GM23248 (cell line): ENCODE measurements at regions not wholly inside any gene's neighbourhood (a gene's known extent, or its start where the extent isn't known, plus 50 kb on each side); places are given as distances from the start of the nearest gene placed in this dataset.
A peak's percentile ranks its signal among the peaks of the same experiment; 100 is the strongest.

Experiments used
- DNase-seq: peaks from one replicate; pipeline ENCODE4 v3.0.0-alpha.2; 2015
- H2AFZ ChIP-seq: fragments of 200-600 bp; sonication (generic); 2 replicates; pipeline ENCODE4 v1.6.1; 2016; ENCODE audit warnings: antibody characterized with exemption
- H3F3A ChIP-seq: fragments of 200-600 bp; sonication (generic); 2 replicates; pipeline ENCODE4 v1.6.1; 2016; ENCODE audit warnings: mild to moderate bottlenecking, antibody characterized with exemption, mixed run types; ENCODE audit not compliant: insufficient read depth
- H3K27ac ChIP-seq: fragments of 200-600 bp; sonication (generic); 2 replicates; pipeline ENCODE4 v1.5.1; 2016; ENCODE audit warnings: mild to moderate bottlenecking
- H3K27me3 ChIP-seq: fragments of 200-600 bp; sonication (generic); replicated peaks from 2 replicates; pipeline ENCODE4 v1.6.1; 2016; ENCODE audit warnings: mild to moderate bottlenecking; ENCODE audit not compliant: insufficient read depth
- H3K36me3 ChIP-seq: fragments of 200-600 bp; sonication (generic); 2 replicates; pipeline ENCODE4 v1.6.1; 2016; ENCODE audit warnings: low read depth, mild to moderate bottlenecking
- H3K4me1 ChIP-seq: fragments of 200-600 bp; sonication (generic); 2 replicates; pipeline ENCODE4 v1.6.1; 2016; ENCODE audit warnings: mild to moderate bottlenecking; ENCODE audit not compliant: insufficient read depth
- H3K4me2 ChIP-seq: fragments of 200-600 bp; sonication (generic); one replicate; pipeline ENCODE4 v1.6.1; 2016; ENCODE audit warnings: mild to moderate bottlenecking; ENCODE audit not compliant: unreplicated experiment
- H3K4me3 ChIP-seq: fragments of 200-600 bp; sonication (generic); 2 replicates; pipeline ENCODE4 v1.5.1; 2016; ENCODE audit warnings: mild to moderate bottlenecking
- H3K79me2 ChIP-seq: fragments of 200-600 bp; sonication (generic); 2 replicates; pipeline ENCODE4 v1.6.1; 2016; ENCODE audit warnings: mild to moderate bottlenecking; ENCODE audit not compliant: insufficient read depth
- H3K9ac ChIP-seq: fragments of 200-600 bp; sonication (generic); 2 replicates; pipeline ENCODE4 v1.6.1; 2016; ENCODE audit warnings: mild to moderate bottlenecking
- H3K9me2 ChIP-seq: fragments of 200-600 bp; sonication (generic); 2 replicates; pipeline ENCODE4 v1.6.1; 2016; ENCODE audit warnings: mixed run types, mild to moderate bottlenecking, moderate library complexity; ENCODE audit not compliant: insufficient read depth
- H3K9me3 ChIP-seq: fragments of 200-600 bp; sonication (generic); one replicate; pipeline ENCODE4 v1.6.1; 2017; ENCODE audit warnings: low read depth
- H4K20me1 ChIP-seq: fragments of 200-600 bp; sonication (generic); 2 replicates; pipeline ENCODE4 v1.6.0; 2016; ENCODE audit not compliant: insufficient read depth
- EZH2 ChIP-seq: fragments of 200-600 bp; sonication (generic); IDR thresholded peaks from 2 replicates; pipeline ENCODE4 v1.6.1; 2018; ENCODE audit warnings: antibody characterized with exemption, mild to moderate bottlenecking; ENCODE audit not compliant: insufficient read depth, poor library complexity, severe bottlenecking
- EZH2phosphoT487 ChIP-seq: fragments of 200-600 bp; sonication (generic); IDR thresholded peaks from 2 replicates; pipeline ENCODE4 v1.6.1; 2018; ENCODE audit warnings: antibody characterized with exemption, moderate library complexity, mild to moderate bottlenecking, low read depth; ENCODE audit not compliant: insufficient read depth
- WGBS, 2 experiments: methylation state at CpG; one replicate each; pipeline ENCODE4 v1.1.6; 2015 to 2017; ENCODE audit warnings: low lambda C conversion rate in 2 of 2, low coverage in 1 of 2; ENCODE audit errors: missing lambda C conversion rate in 2 of 2; 5-methylcytosine and 5-hydroxymethylcytosine counted together
- in situ Hi-C: fragments of 300-500 bp; cut with MboI; formaldehyde crosslinking; loops from 2 replicates; pipeline ENCODE4 v1.15.0; 2020

GRCh38 chr2:118670276-118670675 is 177.2 kb downstream of the EN1 start:
- Histone ChIP-seq H3K27ac (peak overlapping the region; percentile 100), H3F3A (peaks cover 61% of the 10 kb centered on the region), H3K9me2 (no peaks in the 10 kb centered on the region), H4K20me1 (no peaks in the 10 kb centered on the region), H3K4me3 (no peak overlapping the region), H3K9ac (peak overlapping the region; percentile 85; the same call in 1 of the 2 replicates), H3K4me2 (peak overlapping the region; percentile 71), H3K36me3 (no peaks in the 10 kb centered on the region), H3K27me3 (no peaks in the 10 kb centered on the region), H3K9me3 (no peaks in the 10 kb centered on the region), H3K4me1 (peaks cover 56% of the 10 kb centered on the region), H3K79me2 (no peaks in the 10 kb centered on the region), H2AFZ (no peak overlapping the region)
- 31 to 34% methylated on average over 2 of the region's 2 CpGs for WGBS, 2 experiments
- TF ChIP-seq EZH2, result no peak
- TF ChIP-seq EZH2phosphoT487, result no peak
- DNase-seq, result peak; percentile 62
- in situ Hi-C loops, result no loop called here

GRCh38 chr2:118669654-118670053 is 177.8 kb downstream of the EN1 start:
- Histone ChIP-seq H2AFZ (no peak overlapping the region), H3F3A (peaks cover 61% of the 10 kb centered on the region), H3K27me3 (no peaks in the 10 kb centered on the region), H3K4me2 (peak overlapping the region; percentile 71), H3K79me2 (no peaks in the 10 kb centered on the region), H3K36me3 (no peaks in the 10 kb centered on the region), H3K4me3 (peak overlapping the region; percentile 34), H3K4me1 (peaks cover 56% of the 10 kb centered on the region), H3K9ac (peak overlapping the region; percentile 85), H3K9me3 (no peaks in the 10 kb centered on the region), H3K9me2 (no peaks in the 10 kb centered on the region), H3K27ac (peak overlapping the region; percentile 100), H4K20me1 (no peaks in the 10 kb centered on the region)
- in situ Hi-C loops, result loop anchor here (10.0 kb wide), 1 partner anchor 175 kb away; the partner anchor contains the start of gene EN1
- TF ChIP-seq EZH2 (no peak), EZH2phosphoT487 (no peak)
- DNase-seq, result peak; percentile 34

- peak overlapping the region; percentile 85 for H3K9ac ChIP-seq
- in situ Hi-C loops, result loop anchor here (10.0 kb wide), 1 partner anchor 176 kb away; the partner anchor contains the start of gene EN1
- H3K4me1 ChIP-seq, result peaks cover 56% of the 10 kb centered on the region
- H3K4me2 ChIP-seq, result peak overlapping the region; percentile 71
- DNase-seq, result peak; percentile 98
- TF ChIP-seq EZH2phosphoT487 (peak; percentile 95), EZH2 (no peak)
- no peaks in the 10 kb centered on the region for H4K20me1 ChIP-seq
- no peaks in the 10 kb centered on the region for H3K27me3 ChIP-seq
- no peaks in the 10 kb centered on the region for H3K79me2 ChIP-seq
- WGBS, 2 experiments, result 0% methylated on average over 9 of the region's 9 CpGs
- H3K9me2 ChIP-seq, result no peaks in the 10 kb centered on the region
- H2AFZ ChIP-seq, result peak overlapping the region; percentile 59; the same call in 1 of the 2 replicates
- H3K4me3 ChIP-seq, result peak overlapping the region; percentile 60
- H3F3A ChIP-seq, result peaks cover 61% of the 10 kb centered on the region
- H3K27ac ChIP-seq, result peak overlapping the region; percentile 100
- no peaks in the 10 kb centered on the region for H3K9me3 ChIP-seq
- no peaks in the 10 kb centered on the region for H3K36me3 ChIP-seq
Measured at GRCh38 chr2:118668431-118669424, 178.7 kb downstream of the EN1 start.

- H3K4me2 ChIP-seq, result peak overlapping the region; percentile 71
- 7 to 9% methylated on average over 6 of the region's 6 CpGs for WGBS, 2 experiments
- no peak overlapping the region for H2AFZ ChIP-seq
- in situ Hi-C loops, result loop anchor here (10.0 kb wide), 1 partner anchor 177 kb away; the partner anchor contains the start of gene EN1
- TF ChIP-seq EZH2phosphoT487, result no peak
- TF ChIP-seq EZH2, result no peak
- peak; percentile 95 for DNase-seq
- H3K79me2 ChIP-seq, result no peaks in the 10 kb centered on the region
- H3K9ac ChIP-seq, result peak overlapping the region; percentile 85
- no peaks in the 10 kb centered on the region for H3K27me3 ChIP-seq
- H3K4me1 ChIP-seq, result peaks cover 56% of the 10 kb centered on the region
- H3K4me3 ChIP-seq, result peak overlapping the region; percentile 60
- no peaks in the 10 kb centered on the region for H3K9me3 ChIP-seq
- no peaks in the 10 kb centered on the region for H4K20me1 ChIP-seq
- peak overlapping the region; percentile 100 for H3K27ac ChIP-seq
- no peaks in the 10 kb centered on the region for H3K36me3 ChIP-seq
- H3F3A ChIP-seq, result peaks cover 61% of the 10 kb centered on the region
- H3K9me2 ChIP-seq, result no peaks in the 10 kb centered on the region
Measured at GRCh38 chr2:118667964-118668363, 179.5 kb downstream of the EN1 start.
